ENCODE measurements at regions not wholly inside any gene's neighbourhood (a gene's known extent, or its start where the extent isn't known, plus 50 kb on each side); places are given as distances from the start of the nearest gene placed in this dataset.

GRCh38 chr6:181049-181654 lies 111.1 kb upstream of the DUSP22 start:
- no peak for DNase-seq

- no peak for DNase-seq
Measured at GRCh38 chr6:183668-184067, 108.6 kb upstream of the DUSP22 start.

- DNase-seq, result no peak
Measured at GRCh38 chr6:184161-184700, 108.1 kb upstream of the DUSP22 start.

GRCh38 chr6:186340-186965 lies 105.8 kb upstream of the DUSP22 start:
- DNase-seq, result no peak

GRCh38 chr6:187210-187861 lies 105.0 kb upstream of the DUSP22 start:
- DNase-seq, result no peak

- peak in 1 of 2 experiments; percentile 53 for DNase-seq
Measured at GRCh38 chr6:188821-189655, 103.2 kb upstream of the DUSP22 start.

GRCh38 chr6:189676-190075 lies 102.6 kb upstream of the DUSP22 start:
- DNase-seq, result no peak

GRCh38 chr6:190596-191395 lies 101.5 kb upstream of the DUSP22 start:
- no peak for DNase-seq

- no peak for DNase-seq
Measured at GRCh38 chr6:191487-192312, 100.6 kb upstream of the DUSP22 start.

- DNase-seq, result no peak
Measured at GRCh38 chr6:192313-192664, 100.0 kb upstream of the DUSP22 start.

GRCh38 chr6:193180-193579 lies 99.1 kb upstream of the DUSP22 start:
- no peak for DNase-seq

- DNase-seq, result no peak
Measured at GRCh38 chr6:193773-194310, 98.4 kb upstream of the DUSP22 start.

- DNase-seq, result no peak
Measured at GRCh38 chr6:195861-196360, 96.4 kb upstream of the DUSP22 start.

GRCh38 chr6:196543-196942 lies 95.7 kb upstream of the DUSP22 start:
- DNase-seq, result no peak

- DNase-seq, result no peak
Measured at GRCh38 chr6:203661-204060, 88.6 kb upstream of the DUSP22 start.

- no peak for DNase-seq
Measured at GRCh38 chr6:206264-206663, 86.0 kb upstream of the DUSP22 start.

GRCh38 chr6:208364-208763 lies 83.9 kb upstream of the DUSP22 start:
- DNase-seq, result no peak

- no peak for DNase-seq
Measured at GRCh38 chr6:208938-209337, 83.3 kb upstream of the DUSP22 start.

- no peak for DNase-seq
Measured at GRCh38 chr6:209432-210103, 82.7 kb upstream of the DUSP22 start.

- no peak for DNase-seq
Measured at GRCh38 chr6:210104-210456, 82.2 kb upstream of the DUSP22 start.

All from SW 1271 (cell line).